C4-2B (cell line): ENCODE measurements at regions not wholly inside any gene's neighbourhood (a gene's known extent, or its start where the extent isn't known, plus 50 kb on each side); places are given as distances from the start of the nearest gene placed in this dataset.

Experiments
- ZFX ChIP-seq: fragments of 450-650 bp; IDR thresholded peaks from 2 replicates; pipeline ENCODE4 v1.6.1; 2017
- TF ChIP-seq, protein P1 (sequence below): fragments of 450-650 bp; conservative IDR thresholded peaks from 2 replicates; pipeline ENCODE4 v1.5.1; 2017; ENCODE audit warnings: mild to moderate bottlenecking

DNA sequence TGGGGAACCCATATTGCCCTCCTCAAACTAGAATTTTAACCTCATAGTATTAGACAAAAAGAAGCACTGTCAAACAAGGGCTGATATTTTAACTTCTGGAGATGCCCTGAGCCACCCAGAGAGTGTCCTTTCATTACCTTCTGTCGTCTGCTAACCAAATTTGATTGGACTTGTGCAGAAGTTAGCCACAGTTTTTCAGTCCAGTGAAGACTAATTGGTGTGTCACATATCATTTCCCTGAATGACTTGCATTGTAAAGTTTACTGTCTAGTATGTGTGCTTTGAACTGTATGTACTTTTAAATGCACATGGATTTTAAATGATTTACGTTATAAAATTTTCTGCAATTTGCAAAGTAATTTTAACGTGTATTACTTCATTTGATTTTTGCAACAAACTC, 646.5 kb downstream of the SATB2 start:
- TF ChIP-seq, protein P1, sequence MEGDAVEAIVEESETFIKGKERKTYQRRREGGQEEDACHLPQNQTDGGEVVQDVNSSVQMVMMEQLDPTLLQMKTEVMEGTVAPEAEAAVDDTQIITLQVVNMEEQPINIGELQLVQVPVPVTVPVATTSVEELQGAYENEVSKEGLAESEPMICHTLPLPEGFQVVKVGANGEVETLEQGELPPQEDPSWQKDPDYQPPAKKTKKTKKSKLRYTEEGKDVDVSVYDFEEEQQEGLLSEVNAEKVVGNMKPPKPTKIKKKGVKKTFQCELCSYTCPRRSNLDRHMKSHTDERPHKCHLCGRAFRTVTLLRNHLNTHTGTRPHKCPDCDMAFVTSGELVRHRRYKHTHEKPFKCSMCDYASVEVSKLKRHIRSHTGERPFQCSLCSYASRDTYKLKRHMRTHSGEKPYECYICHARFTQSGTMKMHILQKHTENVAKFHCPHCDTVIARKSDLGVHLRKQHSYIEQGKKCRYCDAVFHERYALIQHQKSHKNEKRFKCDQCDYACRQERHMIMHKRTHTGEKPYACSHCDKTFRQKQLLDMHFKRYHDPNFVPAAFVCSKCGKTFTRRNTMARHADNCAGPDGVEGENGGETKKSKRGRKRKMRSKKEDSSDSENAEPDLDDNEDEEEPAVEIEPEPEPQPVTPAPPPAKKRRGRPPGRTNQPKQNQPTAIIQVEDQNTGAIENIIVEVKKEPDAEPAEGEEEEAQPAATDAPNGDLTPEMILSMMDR = no peak
- TF ChIP-seq ZFX = no peak
